OCI-LY7 (cell line): ENCODE measurements at regions not wholly inside any gene's neighbourhood (a gene's known extent, or its start where the extent isn't known, plus 50 kb on each side); places are given as distances from the start of the nearest gene placed in this dataset.
A peak's percentile ranks its signal among the peaks of the same experiment; 100 is the strongest.

Experiments
- BruUV-seq: library from RNA; stranded (reverse); fragments of 400-500 nt; replicated peaks from 2 replicates; lab custom pipeline; 2021; lab: Mats Ljungman, UMichigan
- CTCF ChIA-PET: fragments of 300-600 bp; sonication (Branson Sonifier 250); formaldehyde crosslinking; loops from one replicate; lab custom pipeline; 2022; ENCODE audit warnings: antibody characterized with exemption; ENCODE audit not compliant: unreplicated experiment; lab: Charles Lee
- POLR2A ChIA-PET: fragments of 300-600 bp; sonication (Branson Sonifier 250); formaldehyde crosslinking; loops from one replicate; lab custom pipeline; 2022; ENCODE audit warnings: antibody characterized with exemption; lab: Charles Lee
- DNase-seq: peaks from one replicate; pipeline ENCODE4 v3.0.0-alpha.2; 2015; ENCODE audit warnings: low spot score
- H2AFZ ChIP-seq: fragments of 200-600 bp; sonication (generic), shearing (Covaris generic); 2 replicates; pipeline ENCODE4 v1.6.1; 2014; ENCODE audit warnings: mild to moderate bottlenecking, antibody characterized with exemption, low read length, moderate library complexity
- H3K27ac ChIP-seq: fragments of 200-600 bp; sonication (generic); 2 replicates; pipeline ENCODE4 v1.5.1; 2014; ENCODE audit warnings: mixed run types, low read depth, mild to moderate bottlenecking, moderate library complexity, low read length, inconsistent platforms; ENCODE audit not compliant: poor library complexity, severe bottlenecking
- H3K36me3 ChIP-seq: fragments of 200-600 bp; sonication (generic); 2 replicates; pipeline ENCODE4 v1.6.1; 2014; ENCODE audit warnings: mild to moderate bottlenecking, antibody characterized with exemption, low read length, moderate library complexity, mixed read lengths; ENCODE audit not compliant: insufficient read depth
- H3K4me1 ChIP-seq: fragments of 200-600 bp; sonication (generic); 2 replicates; pipeline ENCODE4 v1.5.1; 2014; ENCODE audit warnings: mild to moderate bottlenecking, low read length; ENCODE audit not compliant: insufficient read depth, poor library complexity, severe bottlenecking
- H3K4me2 ChIP-seq: fragments of 200-600 bp; sonication (generic); 2 replicates; pipeline ENCODE4 v1.6.1; 2014; ENCODE audit warnings: mild to moderate bottlenecking, low read length
- H3K4me3 ChIP-seq: fragments of 200-600 bp; sonication (generic); 2 replicates; pipeline ENCODE4 v1.5.1; 2014; ENCODE audit warnings: mild to moderate bottlenecking, low read depth, low read length; ENCODE audit not compliant: poor library complexity, severe bottlenecking
- H3K79me2 ChIP-seq: fragments of 200-600 bp; sonication (generic); 2 replicates; pipeline ENCODE4 v1.6.1; 2016; ENCODE audit warnings: low read depth, mild to moderate bottlenecking, low read length, moderate library complexity, mixed read lengths; ENCODE audit not compliant: insufficient read depth
- H3K9me2 ChIP-seq: fragments of 200-600 bp; sonication (generic); 2 replicates; pipeline ENCODE4 v1.6.1; 2016; ENCODE audit warnings: mild to moderate bottlenecking, low read length, mixed read lengths; ENCODE audit not compliant: insufficient read depth
- H3K9me3 ChIP-seq: fragments of 200-600 bp; sonication (generic); 2 replicates; pipeline ENCODE4 v1.6.1; 2014; ENCODE audit warnings: mild to moderate bottlenecking, mixed run types, low read length, mixed read lengths
- H4K20me1 ChIP-seq: fragments of 200-600 bp; sonication (generic); 2 replicates; pipeline ENCODE4 v1.6.1; 2014; ENCODE audit warnings: mild to moderate bottlenecking, antibody characterized with exemption, low read length, moderate library complexity, mixed read lengths; ENCODE audit not compliant: insufficient read depth
- CTCF ChIP-seq: fragments of 200-600 bp; sonication (generic); conservative IDR thresholded peaks from 2 replicates; pipeline ENCODE4 v1.5.1; 2014; ENCODE audit warnings: mild to moderate bottlenecking, antibody characterized with exemption, low read length, moderate library complexity, mixed read lengths
- EZH2phosphoT487 ChIP-seq: fragments of 200-600 bp; sonication (generic); IDR thresholded peaks from 2 replicates; pipeline ENCODE4 v1.6.1; 2018; ENCODE audit warnings: low read depth, borderline replicate concordance, mild to moderate bottlenecking, mixed run types, antibody characterized with exemption, low read length, moderate library complexity, mixed read lengths
- intact Hi-C: fragments of 100-400 bp; cut with micrococcal nuclease; formaldehyde crosslinking; loops from one replicate; pipeline ENCODE4 v1.10.0; 2022; ENCODE audit not compliant: unreplicated experiment

GRCh38 chr11:122215244-122215992, 99.4 kb upstream of the BLID start:
- DNase-seq: peak; percentile 35
- H3K4me2 ChIP-seq: no peak overlapping the region
- ChIA-PET CTCF (no interaction called here), POLR2A (interaction anchor here (0.6 to 1.2 kb wide), 3 partner anchors 19 to 959 kb away, joined by 3 read pairs; no protein-coding TSS in a partner anchor)
- no peaks in the 10 kb centered on the region for H3K79me2 ChIP-seq
- no peak overlapping the region for H3K4me3 ChIP-seq
- H3K4me1 ChIP-seq: no peaks in the 10 kb centered on the region
- BruUV-seq: no TSS peak
- no peak overlapping the region for H2AFZ ChIP-seq
- H3K27ac ChIP-seq: no peak overlapping the region
- H4K20me1 ChIP-seq: no peaks in the 10 kb centered on the region
- H3K9me3 ChIP-seq: no peaks in the 10 kb centered on the region
- H3K36me3 ChIP-seq: no peaks in the 10 kb centered on the region
- TF ChIP-seq CTCF: peak; percentile 94
- no peak for TF ChIP-seq EZH2phosphoT487
- no peaks in the 10 kb centered on the region for H3K9me2 ChIP-seq
- intact Hi-C loops: loop anchor here (1.0 kb wide), 1 partner anchor 290 kb away; no protein-coding TSS in a partner anchor

GRCh38 chr11:122214567-122214966, 98.6 kb upstream of the BLID start:
- intact Hi-C loops: no loop called here
- CTCF ChIA-PET: no interaction called here
- POLR2A ChIA-PET: interaction anchor here (0.6 to 1.3 kb wide), 3 partner anchors 9 to 959 kb away, joined by 3 read pairs; no protein-coding TSS in a partner anchor

More at GRCh38 chr11:122214567-122214966, 98.6 kb upstream of the BLID start:
- Histone ChIP-seq H2AFZ (no peak overlapping the region), H3K9me3 (no peaks in the 10 kb centered on the region), H4K20me1 (no peaks in the 10 kb centered on the region), H3K9me2 (no peaks in the 10 kb centered on the region), H3K36me3 (no peaks in the 10 kb centered on the region), H3K79me2 (no peaks in the 10 kb centered on the region), H3K27ac (no peak overlapping the region), H3K4me2 (no peak overlapping the region), H3K4me1 (no peaks in the 10 kb centered on the region), H3K4me3 (no peak overlapping the region)
- no peak for DNase-seq
- TF ChIP-seq CTCF: no peak
- no peak for TF ChIP-seq EZH2phosphoT487
- BruUV-seq: no TSS peak
